Liver (tissue), 3 donors: ENCODE measurements at regions not wholly inside any gene's neighbourhood (a gene's known extent, or its start where the extent isn't known, plus 50 kb on each side); places are given as distances from the start of the nearest gene placed in this dataset.

Experiments
- ATF3 ChIP-seq: IDR thresholded peaks from 2 replicates; pipeline ENCODE4 v1.6.1; 2016; ENCODE audit warnings: antibody characterized with exemption
- CTCF ChIP-seq: fragments of 150-350 bp; IDR thresholded peaks from 2 replicates; pipeline ENCODE4 v1.5.1; 2017; ENCODE audit warnings: improper control_type of control experiment, low read depth, low read length; ENCODE audit not compliant: missing input control
- EGR1 ChIP-seq, 2 donors: IDR thresholded peaks; 2 replicates each; pipeline ENCODE4 v1.6.1; 2016 to 2018; ENCODE audit warnings: antibody characterized with exemption in 2 of 2, low read depth in 2 of 2
- FOXA1 ChIP-seq: IDR thresholded peaks from 2 replicates; pipeline ENCODE4 v1.6.1; 2016; ENCODE audit warnings: antibody characterized with exemption
- FOXA2 ChIP-seq: IDR thresholded peaks from 2 replicates; pipeline ENCODE4 v1.6.1; 2016; ENCODE audit warnings: antibody characterized with exemption
- GABPA ChIP-seq, 2 donors: IDR thresholded peaks in 1 of 2; conservative IDR thresholded peaks in 1 of 2; 2 replicates each; pipeline ENCODE4 v1.6.1; 2016; ENCODE audit warnings: antibody characterized with exemption in 2 of 2, mild to moderate bottlenecking in 1 of 2, moderate library complexity in 1 of 2
- MAX ChIP-seq: IDR thresholded peaks from 2 replicates; pipeline ENCODE4 v1.6.1; 2016; ENCODE audit warnings: antibody characterized with exemption
- RAD21 ChIP-seq, 2 donors: IDR thresholded peaks; 2 replicates each; pipeline ENCODE4 v1.6.1; 2016; ENCODE audit warnings: antibody characterized with exemption in 2 of 2, mild to moderate bottlenecking in 2 of 2
- REST ChIP-seq: IDR thresholded peaks from 2 replicates; pipeline ENCODE4 v1.6.1; 2016; ENCODE audit warnings: antibody characterized with exemption, mild to moderate bottlenecking
- RXRA ChIP-seq, 2 donors: IDR thresholded peaks; 2 replicates each; pipeline ENCODE4 v1.6.1; 2017 to 2018; ENCODE audit warnings: antibody characterized with exemption in 2 of 2, mild to moderate bottlenecking in 1 of 2
- SP1 ChIP-seq: IDR thresholded peaks from 2 replicates; pipeline ENCODE4 v1.6.1; 2018; ENCODE audit warnings: antibody characterized with exemption, mild to moderate bottlenecking
- TAF1 ChIP-seq: conservative IDR thresholded peaks from 2 replicates; pipeline ENCODE4 v1.6.1; 2016; ENCODE audit warnings: antibody characterized with exemption, mild to moderate bottlenecking
- YY1 ChIP-seq: IDR thresholded peaks from 2 replicates; pipeline ENCODE4 v1.6.1; 2016; ENCODE audit warnings: antibody characterized with exemption, mild to moderate bottlenecking
- ZBTB33 ChIP-seq: IDR thresholded peaks from 2 replicates; pipeline ENCODE4 v1.6.1; 2016; ENCODE audit warnings: antibody characterized with exemption
- donor health status: healthy.
- donor health status: healthy.

- TF ChIP-seq TAF1: no peak
- TF ChIP-seq CTCF: no peak
- TF ChIP-seq REST: no peak
- no peak for TF ChIP-seq FOXA2
- no peak for TF ChIP-seq RXRA (IDR thresholded peaks at IDR 0.05)
- TF ChIP-seq YY1: no peak
- TF ChIP-seq ATF3: no peak
- no peak for TF ChIP-seq SP1
- no peak for TF ChIP-seq GABPA (IDR thresholded peaks at IDR 0.05 in 1 of 2, conservative IDR thresholded peaks at IDR 0.05 in 1 of 2)
- no peak for TF ChIP-seq RAD21 (IDR thresholded peaks at IDR 0.05)
- no peak for TF ChIP-seq FOXA1
- no peak for TF ChIP-seq MAX
- TF ChIP-seq EGR1 (IDR thresholded peaks at IDR 0.05; ENCODE audit: low read depth in 2 of 2): no peak
- TF ChIP-seq ZBTB33: no peak
Observed at GRCh38 chr3:22199095-22199494, 448.1 kb upstream of the ZNF385D start.
